8988T (cell line): ENCODE measurements at regions not wholly inside any gene's neighbourhood (a gene's known extent, or its start where the extent isn't known, plus 50 kb on each side); places are given as distances from the start of the nearest gene placed in this dataset.
"Not testable (repeated sequence)": the region's sequence is repeated elsewhere in the genome, so short reads cannot be mapped to it uniquely, and the experiment has no call there.

Experiments used
- DNase-seq: peaks from one replicate; pipeline ENCODE4 v3.0.0; 2011

- DNase-seq, result no peak
These were observed 738.8 kb downstream of the AMY1C start for GRCh38 chr1:104488296-104489015.

DNA sequence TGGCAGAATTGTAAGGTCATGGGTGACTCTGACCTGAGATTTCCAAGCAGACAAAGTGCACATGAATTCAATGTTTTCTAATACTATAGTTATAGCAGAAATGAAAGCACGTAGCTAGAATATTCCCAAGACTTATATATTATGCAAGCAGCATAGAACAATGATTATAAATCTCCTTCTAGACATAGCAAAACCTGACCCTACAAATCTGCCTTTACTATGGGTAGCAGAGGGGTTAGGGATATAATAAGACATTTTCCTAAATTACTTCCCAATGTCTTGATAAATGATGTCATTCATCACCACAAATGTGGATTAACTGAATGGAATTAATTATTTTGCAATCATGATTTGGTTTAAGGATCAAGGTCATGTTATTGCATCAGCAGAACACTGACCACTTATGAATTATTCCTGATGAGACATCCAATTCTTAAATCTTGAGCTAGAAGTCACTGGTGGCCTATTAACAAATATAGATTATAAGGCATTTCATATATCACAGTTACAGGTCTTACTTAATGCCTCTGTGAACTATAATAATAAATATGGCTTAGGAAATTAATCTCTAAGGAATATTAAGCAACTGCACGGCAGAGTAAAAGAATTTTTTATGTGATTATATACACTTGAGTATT is 776.6 kb downstream of the AMY1C start:
- DNase-seq, result no peak

GRCh38 chr1:104531990-104532389 is 782.3 kb downstream of the AMY1C start:
- DNase-seq, result no peak

- no peak for DNase-seq
These were observed 824.9 kb downstream of the AMY1C start for GRCh38 chr1:104574620-104575019.

- DNase-seq, result no peak
These were observed 843.2 kb downstream of the AMY1C start for GRCh38 chr1:104592926-104593325.

DNA sequence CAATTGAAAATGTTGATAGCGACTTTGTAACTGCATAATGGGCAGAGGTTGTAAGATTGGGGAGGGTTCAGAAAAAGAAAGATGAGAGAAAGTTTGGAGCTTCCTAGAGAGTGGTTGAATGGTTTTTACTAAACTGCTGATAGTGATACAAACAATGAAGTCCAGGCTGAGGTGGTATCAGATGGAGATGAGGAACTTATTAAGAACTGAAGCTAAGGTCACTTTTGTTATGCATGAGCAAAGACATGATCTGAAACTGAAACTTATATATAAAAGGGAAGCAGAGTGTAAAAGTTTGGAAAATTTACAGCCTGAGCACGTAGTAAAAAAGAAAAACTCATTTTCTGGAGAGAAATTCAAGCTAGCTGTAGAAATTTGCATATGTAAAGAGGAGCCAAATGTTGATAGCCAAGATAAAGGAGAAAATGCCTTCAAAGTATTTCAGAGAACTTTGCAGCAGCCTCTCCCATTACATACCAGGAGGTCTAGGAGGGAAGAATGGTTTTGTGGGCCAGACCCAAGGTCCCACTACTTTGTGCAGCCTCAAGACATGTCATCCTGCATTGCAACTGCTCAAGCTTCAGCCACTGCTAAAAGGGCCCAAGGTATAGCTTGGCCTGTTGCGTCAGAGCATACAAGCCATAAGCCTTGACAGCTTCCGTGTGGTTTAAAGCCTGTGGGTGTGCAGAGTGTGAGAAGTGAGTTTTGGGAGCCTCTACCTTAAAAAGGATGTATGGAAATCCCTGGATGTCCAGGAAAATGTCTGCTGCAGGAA is 843.9 kb downstream of the AMY1C start:
- DNase-seq, result no peak

DNA sequence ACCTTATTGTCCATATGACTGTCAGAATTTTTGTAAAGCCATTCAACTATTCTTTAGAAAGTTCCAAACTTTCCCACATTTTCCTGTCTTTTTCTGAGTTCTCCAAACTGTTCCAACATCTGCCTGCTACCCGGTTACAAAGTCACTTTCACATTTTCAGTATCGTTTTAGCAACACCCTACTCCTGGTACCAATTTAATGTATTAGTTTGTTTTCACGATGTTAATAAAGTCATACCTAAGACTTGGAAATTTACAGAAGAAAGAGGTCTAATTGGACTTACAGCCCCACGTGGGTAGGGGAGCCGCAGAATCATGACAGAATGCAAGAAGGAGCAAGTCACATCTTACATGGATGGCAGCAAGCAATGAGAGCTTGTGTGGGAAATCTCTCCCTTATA is 867.8 kb downstream of the AMY1C start:
- no peak for DNase-seq

GRCh38 chr1:104621221-104621620 is 871.5 kb downstream of the AMY1C start:
- DNase-seq, result no peak

DNA sequence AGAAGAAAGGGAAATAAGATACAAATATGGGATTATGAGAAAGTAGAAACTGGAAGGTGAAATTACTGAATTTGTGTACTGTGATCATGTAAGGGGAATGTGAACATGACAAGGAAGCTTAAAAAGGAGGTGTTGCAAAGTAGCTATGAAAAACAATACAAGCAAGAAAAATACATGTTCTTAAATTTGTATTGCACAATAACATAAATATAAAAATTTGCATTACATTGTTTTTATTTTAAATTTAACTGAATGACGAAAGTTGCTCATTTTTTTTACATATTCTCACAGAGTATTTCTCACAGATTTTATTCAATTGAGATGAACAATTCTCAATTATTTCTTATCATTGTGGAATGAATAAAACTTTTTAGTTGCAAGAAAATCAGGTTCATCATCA is 874.8 kb downstream of the AMY1C start:
- DNase-seq, result no peak

- DNase-seq, result no peak
These were observed 879.9 kb downstream of the AMY1C start for GRCh38 chr1:104629589-104629988.

DNA sequence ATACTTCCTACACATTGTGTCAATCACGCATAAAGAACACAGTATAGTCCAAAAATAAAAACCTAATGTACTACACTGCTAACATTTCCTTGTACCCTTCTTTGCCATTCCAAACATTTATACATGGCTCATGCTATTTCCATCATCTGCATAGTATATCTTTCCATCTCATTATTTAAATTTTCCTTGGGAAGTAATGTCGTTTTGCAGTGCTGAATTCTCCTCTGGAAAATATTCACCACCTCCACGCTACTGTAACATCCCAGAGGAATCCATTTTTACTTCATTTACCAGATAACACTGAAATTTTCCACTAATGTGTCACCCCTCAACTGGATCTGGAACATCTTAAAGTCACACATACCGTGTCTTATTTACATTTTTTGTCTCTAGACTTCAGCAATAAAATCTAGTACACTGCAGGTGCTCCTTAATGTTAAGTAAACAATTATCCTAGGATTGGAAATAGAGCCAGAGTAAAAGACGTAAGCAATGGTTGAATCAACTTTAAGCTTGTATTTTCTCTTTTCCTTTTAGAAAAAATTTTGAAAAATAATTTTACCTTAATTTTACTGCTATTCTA is 881.0 kb downstream of the AMY1C start:
- DNase-seq, result no peak

DNA sequence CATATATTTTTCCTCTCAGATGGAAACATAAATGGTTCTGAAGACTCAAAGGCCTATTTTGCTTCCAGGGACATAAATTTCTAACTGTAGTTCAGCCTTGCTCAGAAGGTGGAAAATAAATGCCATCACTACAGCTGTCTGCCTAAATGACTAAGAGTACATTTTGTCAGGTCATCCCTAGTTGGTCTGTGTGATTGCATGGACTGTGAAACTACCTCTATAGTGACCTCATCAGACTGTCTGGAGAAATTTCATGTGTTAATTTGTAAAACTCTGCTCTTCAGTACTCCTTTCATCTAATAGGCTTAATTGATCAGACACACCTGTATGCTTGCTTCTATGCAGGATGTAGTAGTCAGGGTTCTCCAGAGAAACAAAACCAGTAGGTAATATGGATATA is 886.9 kb downstream of the AMY1C start:
- DNase-seq, result no peak

- DNase-seq, result no peak
These were observed 896.5 kb downstream of the AMY1C start for GRCh38 chr1:104646233-104646632.

DNA sequence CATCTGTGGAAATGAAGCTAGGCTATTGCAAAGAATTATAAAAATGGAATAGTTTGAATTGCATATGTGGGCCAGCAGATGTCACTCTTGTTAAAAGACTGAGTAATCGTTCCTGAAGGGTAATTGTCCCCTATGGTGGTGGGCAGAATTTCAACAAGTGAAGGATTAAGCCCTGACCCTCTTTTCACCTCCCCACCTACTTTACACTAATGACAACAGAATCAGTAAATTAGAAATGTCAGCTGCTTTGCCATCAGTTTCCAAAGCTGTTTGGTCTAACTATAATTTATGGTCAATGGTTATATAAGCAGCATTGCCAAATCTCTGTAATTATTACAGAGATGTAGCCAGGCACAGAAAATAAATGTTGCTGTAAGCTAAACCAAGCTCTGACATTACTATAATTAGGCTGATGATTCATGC is 898.6 kb downstream of the AMY1C start:
- DNase-seq, result no peak

GRCh38 chr1:104664374-104664773 is 914.7 kb downstream of the AMY1C start:
- not testable (repeated sequence) for DNase-seq

DNA sequence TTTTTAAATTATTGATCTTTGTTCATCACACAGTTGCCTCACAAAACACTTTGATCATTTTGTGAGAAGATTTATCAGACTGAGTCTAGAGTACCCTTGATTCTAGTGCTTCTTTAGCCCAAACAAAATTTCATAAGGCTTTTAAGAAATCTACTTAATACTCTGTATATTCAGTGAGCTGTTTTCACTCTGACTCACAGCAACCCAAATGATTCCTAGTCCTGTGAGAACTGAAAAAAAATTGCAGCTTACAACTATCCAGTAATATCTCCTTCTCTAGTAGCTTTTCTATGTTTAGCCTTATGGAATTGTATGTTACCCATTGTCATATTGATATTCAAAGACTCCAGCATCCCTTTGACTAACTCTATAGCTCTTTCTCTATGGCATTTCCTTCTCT is 915.6 kb downstream of the AMY1C start:
- no peak for DNase-seq

DNA sequence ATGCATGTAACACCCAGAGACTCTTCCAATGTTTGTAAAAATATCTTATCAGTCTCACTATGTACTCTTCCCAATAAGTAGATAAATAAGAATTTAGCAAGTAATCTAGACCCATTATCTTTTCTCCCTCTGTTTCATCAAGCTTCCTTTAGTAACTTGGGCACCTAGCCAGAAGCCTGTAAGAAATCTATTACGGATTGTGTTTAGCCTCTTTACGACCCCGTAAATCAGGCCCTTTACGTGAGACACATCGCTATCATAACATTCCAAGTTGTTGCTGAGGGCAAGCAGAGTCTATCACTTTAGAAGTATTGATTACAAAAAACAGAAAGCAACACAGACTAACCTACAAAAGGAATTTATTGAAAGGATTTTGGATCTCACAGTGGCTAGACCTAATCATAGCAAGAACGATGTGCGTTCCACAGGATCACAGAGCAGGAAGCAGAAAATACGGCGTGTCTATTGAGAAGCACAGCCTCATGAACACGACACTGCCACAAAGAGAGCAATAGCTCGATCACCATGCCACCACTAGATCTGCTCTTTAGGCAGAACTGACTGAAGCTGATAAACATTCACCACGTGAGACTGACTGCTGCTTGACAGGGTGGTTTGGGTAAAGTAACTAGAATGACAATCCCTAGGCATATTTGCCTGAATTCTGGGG is 922.1 kb downstream of the AMY1C start:
- DNase-seq, result no peak

DNA sequence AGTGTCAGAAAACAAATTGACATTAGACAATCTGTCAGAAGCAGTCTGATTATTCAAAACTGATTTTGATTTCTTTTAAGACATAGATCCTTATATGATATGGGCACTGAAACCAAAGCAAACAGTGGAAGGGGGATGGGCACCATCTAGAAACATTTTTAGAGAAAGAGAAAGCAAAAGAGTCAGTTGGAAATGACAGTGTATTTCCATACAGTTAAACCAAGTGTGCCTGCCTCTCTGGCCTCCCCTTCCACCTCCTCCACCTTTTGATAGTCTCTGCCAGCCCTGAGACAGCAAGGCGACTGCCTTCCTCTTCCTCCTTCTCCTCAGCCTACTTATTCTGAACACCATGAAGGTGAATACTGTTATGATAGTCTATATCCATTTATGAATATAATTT is 949.7 kb downstream of the AMY1C start:
- no peak for DNase-seq

DNA sequence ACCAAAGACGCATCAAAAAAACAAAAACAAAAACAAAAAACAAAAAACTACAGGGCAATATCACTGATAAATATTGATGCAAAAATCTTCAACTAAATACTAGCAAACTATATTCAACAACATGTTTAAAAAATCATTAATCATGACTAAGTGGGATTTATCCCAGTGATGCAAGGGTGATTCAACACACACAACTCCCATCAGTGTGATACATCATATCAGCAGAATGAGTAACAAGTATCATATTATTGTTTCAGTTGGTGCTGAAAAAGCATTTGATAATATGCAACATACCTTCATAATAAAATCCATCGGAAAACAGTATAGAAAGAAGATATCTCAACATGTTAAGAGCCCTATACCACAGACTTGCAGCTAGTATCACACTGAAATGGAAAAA is 953.0 kb downstream of the AMY1C start:
- DNase-seq, result no peak

DNA sequence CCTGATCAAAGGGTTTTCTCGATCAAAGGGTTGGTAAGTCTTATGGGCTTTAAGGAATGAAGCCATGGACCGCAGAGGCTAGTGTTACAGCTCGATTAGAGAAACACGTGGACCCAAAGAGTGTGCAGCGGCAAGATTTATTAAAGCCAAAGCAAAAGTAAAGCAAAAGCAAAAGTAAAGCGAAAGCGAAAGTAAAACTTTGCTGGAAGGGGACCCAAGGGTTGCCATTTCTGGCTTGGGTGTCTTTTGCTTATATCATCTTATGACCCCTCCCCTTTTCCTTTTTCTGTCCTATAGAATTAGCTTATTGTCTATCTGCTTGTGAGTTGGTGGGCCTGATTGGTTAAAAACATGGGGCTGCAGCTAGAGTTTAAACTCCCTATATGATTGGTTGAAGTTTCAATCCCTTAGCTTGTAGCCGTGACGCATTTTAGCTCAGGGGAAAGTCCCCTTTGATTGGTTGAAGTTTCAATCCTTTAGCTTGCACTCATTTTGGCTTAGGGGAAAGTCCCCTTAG is 957.0 kb downstream of the AMY1C start:
- no peak for DNase-seq

- DNase-seq, result no peak
These were observed 969.1 kb downstream of the AMY1C start for GRCh38 chr1:104718752-104719151.

DNA sequence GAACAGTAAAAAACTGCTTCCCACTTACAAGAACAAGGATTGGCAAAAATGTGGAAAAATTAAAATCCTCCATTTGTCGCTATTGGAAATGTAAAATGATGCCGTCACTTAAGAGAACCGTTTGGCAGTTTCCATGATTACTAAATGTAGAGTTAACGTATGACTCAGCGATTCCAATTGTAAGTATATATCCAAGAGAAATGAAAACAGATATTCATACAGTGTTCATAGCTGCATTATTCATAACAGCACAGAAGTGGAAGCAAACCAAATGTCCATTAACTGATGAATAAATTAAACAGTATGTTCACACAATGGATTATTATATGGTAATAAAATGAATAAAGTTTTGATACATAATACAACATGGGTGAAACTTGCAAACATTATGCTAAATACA is 971.0 kb downstream of the AMY1C start:
- no peak for DNase-seq

DNA sequence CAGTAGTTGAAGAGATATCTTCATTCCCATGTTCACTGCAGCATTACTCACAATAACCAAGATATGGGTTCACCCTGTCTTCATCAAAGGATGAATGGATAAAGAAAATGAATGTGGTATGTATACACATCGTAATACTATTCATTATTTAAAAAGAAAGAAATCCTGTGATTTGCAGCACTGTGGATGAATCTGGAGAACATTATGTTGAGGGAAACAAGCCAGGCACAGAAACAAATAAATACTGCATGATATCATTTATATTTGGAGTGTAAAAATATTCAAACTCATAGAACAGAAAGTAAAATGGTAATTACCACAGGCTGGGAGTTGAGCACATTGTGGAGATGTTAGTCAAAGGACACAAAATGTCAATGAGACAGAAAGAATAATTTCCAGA is 977.2 kb downstream of the AMY1C start:
- no peak for DNase-seq
